Activated CD8-positive, alpha-beta memory T cell treated with anti-CD3 and anti-CD28 coated beads for 1 hour (primary cell): ENCODE measurements at regions not wholly inside any gene's neighbourhood (a gene's known extent, or its start where the extent isn't known, plus 50 kb on each side); places are given as distances from the start of the nearest gene placed in this dataset.

Experiments used
- DNase-seq, 2 donors: peaks; one replicate each; pipeline ENCODE4 v3.0.0-alpha.2; 2020; ENCODE audit warnings: low read depth in 1 of 2; ENCODE audit errors: extremely low read depth in 1 of 2

DNA sequence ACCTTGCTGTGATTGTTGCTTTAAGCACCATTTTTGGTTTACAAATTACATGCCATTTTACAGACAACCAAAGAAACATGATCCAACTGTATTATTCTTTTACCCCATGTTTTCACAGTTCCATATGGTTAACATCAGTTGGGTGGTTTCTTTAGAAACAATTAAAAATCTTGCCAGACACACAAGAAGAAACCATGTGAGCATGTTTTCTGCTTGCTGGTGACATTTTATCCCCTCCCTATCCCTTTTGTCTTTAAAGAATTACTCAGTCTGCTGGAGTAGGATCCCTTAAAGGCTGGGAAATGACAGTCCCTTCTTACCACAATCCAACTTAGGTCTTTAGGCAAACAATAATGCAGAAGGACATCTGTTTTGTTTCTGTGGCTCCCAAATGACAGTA is 121.8 kb upstream of the PLXNC1 start:
- no peak for DNase-seq

DNA sequence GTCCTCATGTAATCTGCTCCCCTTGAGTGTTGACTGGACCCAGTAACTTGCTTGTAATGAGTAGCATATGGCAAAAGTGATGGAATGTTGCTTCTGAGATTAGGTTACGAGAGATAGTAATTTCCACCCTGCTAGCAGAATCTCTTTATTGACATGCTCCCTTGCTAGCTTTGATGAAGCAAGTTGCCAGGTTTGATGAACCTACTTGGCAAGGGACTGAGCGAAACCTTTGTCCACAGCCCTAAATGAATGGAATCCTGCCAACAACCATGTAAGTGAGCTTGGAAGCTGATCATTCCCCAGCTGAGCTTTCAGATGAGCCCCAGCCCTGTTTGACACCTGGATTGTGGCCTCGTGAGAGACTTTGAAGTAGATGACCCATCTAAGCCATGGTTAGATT is 120.8 kb upstream of the PLXNC1 start:
- no peak for DNase-seq

DNA sequence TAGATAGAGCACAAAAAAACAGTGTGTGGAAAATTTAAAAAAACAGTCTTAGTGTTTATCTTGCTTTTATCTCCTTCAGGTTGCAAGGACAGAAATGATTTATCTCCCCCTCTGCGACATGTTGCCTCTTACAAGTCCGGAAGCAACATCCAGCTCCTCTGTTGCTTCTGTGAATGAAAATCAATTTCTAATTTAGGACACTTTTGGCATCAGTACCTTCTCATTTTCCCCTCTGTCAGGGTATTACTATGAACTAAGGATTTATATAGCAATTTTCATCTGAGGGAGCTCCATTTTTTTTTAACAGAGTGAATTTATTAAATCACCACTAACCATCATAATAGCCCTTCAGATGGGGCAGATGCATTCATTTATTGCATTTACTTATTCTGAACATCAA is 116.6 kb upstream of the PLXNC1 start:
- no peak for DNase-seq

DNA sequence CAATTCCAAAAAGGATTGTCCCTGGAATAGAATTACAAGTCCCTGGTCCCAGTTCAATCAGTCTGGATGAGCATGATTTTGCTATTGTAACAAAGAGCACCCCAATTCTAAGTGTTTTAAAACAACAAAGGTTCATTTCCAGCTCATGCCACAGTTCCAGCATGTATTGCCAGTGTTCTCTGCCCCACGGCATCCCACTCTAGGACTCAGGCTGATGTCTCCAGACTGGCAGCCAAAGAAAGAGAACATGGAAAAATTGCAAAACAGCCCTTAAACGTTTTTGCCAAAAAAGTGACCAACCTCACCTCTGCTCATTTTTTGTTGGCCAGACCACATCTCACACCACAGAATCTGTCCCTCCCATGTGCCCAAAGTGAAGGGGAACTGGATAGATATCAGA is 116.0 kb upstream of the PLXNC1 start:
- no peak for DNase-seq

DNA sequence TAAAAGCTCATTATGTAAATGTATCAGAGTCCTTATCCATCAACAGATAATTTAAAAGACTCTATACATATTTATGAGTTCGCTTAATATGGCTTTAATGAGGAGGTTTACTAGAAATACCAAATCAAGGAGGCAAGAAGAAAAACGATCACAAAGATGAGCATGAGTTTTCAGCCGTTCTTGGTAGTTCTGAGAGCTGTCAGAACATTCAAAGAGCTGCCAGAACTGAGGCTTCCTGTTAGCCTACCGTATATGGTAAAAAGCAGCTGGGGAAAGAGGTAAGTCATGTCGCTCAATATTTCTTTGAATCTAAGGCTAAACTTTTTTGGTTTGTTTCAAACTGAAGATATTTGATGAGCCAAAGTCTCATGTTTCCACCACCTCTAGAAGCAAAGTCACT is 115.3 kb upstream of the PLXNC1 start:
- no peak for DNase-seq

DNA sequence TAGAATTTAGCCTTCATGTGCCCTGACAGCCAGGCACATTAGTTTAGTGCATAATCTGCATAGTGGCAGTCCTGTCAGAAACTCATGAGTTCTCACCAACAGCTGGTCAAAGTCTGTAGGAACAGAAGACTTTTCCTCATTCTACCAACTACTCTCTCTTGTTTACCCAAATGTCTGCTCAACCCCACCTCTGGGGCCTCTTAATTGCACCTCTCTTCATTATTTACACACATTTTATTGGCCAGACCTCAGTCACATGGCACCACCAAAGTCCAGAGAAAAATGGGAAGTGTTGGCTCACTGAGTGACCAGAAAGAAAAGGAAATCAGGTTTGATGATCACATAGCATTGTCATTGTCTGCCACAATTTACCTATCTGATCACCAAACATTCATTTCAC is 114.6 kb upstream of the PLXNC1 start:
- DNase-seq, result no peak

DNA sequence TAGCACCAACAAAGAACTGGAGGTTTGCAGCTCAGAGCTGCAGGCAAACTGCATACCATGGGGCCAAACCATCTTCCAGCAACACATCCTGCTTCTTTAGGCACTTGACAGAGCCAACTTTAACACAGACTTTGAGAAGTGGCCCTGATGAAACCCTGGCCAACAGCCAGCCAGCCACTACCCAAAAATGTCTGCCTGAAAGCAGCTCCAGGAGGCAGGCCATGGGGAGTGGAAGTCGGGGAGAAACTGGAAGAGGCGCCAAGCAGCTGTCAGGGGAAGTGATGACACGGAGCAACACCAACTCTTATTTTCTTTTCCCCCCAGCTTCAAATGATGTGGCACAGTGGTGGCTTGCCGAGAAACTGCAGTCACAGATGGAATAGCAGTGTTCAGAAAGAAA is 110.9 kb upstream of the PLXNC1 start:
- no peak for DNase-seq

DNA sequence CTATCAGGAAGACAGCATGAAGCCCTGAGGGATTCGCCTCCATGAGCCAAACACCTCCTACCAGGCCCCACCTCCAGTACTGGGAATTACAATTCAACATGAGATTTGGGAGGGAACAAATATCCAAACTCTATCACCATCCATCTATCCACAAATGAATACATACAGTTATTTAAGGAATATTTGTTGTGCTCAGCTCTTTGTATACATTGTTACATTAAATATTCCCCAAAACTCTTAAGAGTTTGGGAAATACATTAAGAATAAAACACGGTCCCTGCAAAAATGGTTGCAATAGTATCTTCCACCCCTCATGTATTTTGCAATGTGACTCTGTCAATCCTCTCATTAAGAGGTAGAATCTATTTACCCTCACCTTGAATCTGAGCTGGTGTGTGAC is 109.8 kb upstream of the PLXNC1 start:
- no peak for DNase-seq

DNA sequence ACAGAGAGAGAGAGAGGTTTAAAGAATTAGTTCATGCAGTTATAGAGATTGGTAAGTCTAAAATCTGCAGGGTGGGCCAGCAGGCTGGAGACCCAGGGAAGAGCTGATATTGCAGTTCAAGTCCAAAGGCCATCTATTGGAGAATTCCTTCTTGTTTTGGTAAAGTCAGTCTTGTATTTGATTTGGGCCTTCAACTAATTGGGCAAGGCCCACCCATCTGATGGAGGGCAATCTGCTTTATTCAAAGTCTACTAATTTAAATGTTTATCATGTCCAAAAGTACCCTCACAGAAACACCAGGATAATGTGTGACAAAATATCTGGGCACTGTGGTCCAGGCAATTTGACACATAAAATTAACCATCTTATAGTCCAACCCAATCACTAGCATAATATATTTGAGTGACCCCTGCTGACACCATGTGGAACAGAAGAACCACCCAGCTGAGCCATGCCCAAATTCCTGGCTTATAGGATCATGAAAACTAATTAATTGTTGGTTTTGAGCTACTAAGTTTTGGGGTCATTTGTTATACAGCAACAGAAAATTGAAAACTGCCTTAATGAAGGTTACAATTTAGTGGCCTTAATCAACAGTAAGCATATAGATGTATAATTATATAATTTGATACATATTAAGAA is 109.1 kb upstream of the PLXNC1 start:
- no peak for DNase-seq

DNA sequence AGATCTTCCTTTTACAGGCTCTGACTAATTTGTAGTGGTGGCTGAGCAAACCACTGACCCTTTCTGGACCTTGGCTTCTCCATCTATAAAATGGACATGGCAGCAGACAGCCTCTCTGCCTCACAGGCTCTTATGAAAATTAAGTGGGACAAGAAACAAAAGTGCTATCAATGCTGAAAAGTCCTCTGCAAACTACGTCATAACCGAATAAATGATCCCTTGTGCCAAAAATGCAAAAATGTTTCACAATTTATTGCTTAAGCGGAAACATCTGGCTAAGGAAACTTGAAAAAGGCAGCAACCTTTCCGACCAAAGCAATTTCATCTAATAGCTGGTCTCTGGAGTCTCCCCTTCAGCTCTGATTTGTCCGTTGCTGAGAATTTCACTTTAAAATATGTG is 108.5 kb upstream of the PLXNC1 start:
- DNase-seq, result no peak

DNA sequence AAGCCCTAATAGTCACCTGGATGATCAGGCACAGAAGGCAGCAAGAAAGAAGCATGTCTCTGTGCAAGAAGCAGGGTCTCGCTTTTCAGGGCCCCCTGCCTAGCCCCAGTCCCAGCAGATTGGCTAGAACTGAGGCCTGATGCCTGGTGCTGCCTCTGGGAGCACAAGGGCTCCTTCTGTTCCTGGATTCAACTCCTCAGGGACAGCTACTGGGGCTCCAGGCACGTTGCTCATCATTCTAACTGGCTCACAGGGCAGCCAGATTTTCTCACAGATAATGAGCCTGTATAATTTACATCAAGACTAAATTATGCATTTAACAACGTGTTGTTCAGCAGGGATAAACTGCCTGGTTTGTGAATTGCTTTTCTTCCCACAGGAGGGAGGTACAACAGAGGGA is 106.5 kb upstream of the PLXNC1 start:
- no peak for DNase-seq

DNA sequence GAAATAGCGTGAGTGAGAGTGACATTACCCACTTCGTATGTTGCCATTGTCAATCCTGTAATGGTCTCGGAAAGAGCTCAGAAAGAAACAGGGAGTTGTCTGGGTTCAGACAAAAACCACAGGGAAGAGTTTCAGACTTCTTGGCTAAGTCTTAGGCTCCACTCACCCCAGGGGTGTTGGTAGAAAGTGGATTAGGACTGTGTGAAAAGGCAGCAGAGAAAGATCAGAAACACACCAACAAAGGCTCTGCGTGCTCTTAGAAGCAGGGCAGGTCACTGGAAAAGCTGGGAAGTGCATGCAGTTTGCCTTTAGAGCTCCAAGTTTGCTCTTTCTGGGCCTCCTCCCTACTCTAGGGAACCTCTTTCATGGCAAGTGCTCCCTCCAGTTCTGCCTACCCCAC is 106.1 kb upstream of the PLXNC1 start:
- no peak for DNase-seq

DNA sequence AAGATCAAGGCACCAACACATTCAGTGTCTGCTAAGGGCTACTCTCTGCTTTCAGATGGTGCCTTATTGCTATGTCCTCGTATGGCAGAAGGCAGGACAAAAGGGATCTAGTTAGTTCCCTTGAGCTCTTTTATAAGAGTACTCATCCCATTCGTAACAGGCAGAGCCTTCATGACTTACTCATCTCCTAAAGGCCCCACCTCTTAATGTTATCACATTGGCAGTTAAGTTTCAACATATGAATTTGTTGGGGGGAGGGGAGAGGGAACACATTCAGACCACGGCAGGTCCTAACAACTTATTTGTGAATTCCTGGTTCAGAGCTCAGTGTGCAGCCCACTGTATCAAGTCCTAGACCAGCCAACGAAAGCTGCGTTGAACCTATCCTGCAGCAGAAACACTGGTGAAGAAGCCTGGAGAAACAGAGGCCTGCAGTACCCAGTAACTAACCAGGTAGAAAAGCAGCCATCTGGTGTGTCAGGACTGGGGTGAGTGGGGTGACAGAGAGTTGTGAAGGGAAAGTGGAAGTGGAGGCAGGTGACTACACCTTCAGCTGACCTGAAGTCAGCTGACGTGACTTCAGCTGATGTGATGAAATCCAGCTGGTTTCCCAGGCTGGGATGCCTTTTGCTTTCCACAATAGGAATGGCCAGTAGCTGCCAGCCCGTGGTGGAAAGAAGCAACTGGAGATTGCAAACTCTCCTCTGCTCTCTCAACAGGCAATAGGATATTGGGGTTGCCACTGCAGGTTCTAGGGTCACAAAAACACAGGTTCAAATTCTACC is 101.6 kb upstream of the PLXNC1 start:
- no peak for DNase-seq

DNA sequence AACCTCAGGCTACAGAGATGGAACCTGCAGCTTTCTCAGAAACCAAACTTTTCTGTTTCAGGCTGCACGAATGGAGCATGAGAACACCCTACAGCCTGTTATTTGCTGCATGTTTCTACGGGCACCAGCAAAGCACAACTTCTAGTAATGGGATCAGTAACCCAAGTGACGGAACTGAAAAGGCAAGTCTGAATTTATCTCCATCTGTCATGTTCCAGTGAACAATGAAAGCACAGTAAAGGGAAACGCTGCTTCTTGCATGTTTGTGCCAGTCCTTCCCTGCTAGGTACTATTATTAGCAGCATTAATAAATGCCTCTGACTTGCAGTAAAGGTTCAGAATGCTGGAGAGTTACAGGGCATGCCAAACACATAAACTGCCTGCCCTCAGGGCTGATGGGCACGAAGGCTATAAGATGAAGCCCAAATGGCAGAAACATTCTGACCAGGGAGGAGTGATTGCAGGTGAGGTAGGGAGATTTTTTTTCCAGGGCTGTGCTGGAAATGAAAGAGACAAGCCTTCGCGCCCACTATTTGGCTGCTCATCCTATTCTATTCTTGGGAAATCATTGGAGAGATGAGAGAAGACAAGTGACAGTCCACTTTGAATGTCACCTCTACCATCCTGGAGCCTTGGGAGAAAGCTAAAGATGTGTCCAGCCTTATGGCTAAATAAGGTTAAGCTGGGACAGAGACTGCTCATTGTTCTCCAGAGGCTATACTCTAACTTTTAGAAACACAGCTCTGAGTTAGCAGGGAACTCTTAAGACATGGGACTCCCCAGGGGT is 100.4 kb upstream of the PLXNC1 start:
- no peak for DNase-seq

DNA sequence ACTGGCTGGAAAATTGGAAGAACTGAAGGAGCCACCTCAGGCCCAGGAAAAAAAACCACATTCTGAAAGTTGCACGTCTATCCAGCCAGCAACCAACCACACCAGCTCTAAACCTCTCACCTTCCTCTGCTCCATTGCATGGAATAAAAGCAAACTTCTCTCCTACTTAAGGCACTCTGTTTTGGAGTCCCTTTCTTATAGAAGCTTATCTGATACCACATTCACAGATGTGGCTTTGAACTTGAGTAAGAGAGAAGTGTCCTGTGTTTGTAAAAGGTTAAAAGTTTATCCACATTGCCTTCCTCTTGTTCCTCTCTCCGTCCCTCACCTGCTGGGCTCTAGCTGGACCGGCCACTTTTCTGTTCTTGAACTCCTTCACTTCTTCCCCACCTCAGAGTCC is 99.6 kb upstream of the PLXNC1 start:
- no peak for DNase-seq

DNA sequence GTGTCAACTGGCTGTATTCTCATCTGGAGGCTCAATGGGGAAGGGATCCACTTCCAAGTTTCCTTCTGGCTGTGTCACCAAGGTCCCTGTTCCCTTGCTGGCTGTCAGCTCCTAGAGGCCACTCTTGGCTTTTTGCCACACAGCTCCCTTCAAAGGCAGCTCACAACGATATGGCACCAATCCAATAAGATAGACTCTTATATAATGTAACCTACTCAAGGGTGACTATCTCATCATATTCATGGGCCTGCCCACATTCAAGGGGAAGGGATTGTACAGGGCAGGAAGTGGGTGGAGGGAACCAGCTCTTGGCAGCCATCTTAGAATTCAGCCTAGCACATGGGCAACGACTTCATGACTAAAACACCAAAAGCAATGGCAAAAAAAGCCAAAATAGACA is 98.7 kb upstream of the PLXNC1 start:
- no peak for DNase-seq

DNA sequence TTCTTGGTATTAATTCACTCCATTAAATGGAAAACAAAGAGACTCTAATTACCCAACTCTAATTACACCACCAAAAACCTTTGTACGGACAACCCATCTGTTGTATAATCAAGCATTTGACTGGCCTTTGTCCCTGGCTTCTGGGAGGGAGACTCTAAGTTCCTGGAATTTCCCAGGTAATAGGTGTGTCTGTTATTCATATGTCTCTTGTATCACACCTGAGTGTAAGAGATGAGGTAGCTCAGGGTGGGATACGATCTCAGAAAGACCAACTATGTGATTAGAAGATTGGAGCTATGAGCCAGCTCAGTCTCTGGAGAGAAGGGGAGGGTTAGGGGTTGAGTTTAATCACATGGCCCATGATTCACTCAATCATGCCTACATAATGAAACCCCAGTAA is 94.7 kb upstream of the PLXNC1 start:
- no peak for DNase-seq

DNA sequence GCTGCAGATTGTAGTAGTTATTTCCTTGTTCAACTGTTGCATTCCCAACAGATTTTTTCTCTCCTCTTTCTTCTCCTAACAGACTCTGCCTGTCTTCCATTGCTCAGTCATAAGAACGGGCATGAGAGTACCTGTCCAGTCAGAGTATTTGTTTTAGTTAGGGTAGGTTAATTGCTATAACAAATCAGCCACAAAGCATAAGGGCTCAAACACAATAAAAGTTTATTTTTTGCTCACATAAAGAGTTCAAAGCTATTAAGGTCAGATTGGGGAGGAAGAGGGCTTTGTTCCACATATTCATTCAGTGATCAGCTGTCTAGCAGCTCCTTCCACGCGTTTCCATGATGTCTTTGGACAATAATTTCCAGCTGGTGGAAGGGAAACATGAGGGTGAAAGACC is 92.8 kb upstream of the PLXNC1 start:
- DNase-seq, result no peak

DNA sequence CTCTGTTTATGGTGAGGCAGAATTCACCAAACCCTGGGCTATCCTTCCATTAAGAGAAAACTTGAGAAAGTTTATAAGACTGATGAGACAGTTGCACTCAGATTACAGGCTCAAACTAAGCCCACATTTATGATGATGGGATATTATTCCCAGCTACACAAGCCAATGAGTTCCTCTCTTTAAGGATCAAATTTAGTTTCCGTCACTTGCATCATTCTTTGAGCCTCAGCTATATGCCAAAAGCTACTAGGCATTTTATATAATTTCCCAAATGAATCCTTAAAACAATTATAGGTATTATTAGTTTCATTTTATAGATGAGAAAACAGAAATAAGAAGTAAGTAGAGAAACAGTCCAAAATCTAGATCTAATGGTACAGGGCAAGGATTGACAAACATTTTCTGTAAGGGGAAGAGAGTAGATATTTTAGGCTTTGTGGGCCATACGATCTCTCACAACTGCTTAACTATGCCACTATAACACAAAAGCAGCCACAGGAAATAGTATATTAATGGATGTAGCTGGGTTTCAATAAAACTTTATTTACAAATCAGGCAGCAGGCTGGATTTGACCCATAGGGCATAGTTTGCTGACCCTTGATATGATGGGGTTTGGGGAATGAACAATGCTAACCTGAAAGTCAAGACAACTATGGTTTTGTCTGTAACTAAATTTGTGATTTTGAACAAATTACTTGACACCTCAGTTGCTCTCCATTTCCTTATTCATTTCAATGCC is 91.8 kb upstream of the PLXNC1 start:
- DNase-seq, result no peak

DNA sequence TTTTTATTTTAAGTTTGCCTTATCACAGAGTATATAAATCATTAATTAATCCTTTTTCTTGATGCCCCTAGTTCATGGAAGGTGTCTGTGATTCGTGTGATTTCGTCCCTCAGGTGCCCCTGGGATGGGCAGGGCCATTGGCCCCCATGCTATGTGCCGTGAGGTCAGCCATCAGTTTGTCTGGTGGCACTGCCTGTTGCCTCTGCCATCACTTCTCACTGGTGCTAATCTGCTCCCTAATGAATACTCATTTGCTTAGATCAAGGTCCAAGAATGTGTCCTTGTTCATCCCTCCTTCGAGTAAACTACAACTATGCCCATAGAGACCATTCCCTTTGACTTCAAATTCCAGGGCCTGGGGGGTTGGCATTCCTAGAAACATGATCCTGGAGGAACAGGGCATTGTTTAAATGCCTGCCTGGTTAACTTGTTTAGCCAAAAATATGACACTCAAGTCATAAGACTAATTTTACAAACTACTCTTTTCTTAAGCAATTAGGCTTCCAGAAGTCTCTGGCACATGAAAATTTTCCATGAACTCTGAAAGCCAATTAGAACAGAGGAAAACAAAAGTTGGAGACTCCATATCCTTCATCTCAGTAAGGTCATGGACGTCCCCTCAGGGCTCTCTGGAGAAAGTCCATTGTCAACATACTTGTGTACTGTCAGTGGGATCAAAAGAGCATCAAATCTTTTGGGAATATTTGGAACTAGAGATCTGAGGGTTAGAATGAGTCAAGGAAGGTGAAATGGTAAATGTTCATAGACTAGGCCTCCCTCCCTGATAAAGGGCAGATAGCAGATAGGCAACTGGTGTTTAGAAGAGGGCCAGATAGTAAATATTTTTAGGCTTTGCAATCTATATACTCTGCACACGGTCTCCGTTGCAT is 90.9 kb upstream of the PLXNC1 start:
- DNase-seq, result no peak
